GM10266 (cell line): ENCODE measurements at regions not wholly inside any gene's neighbourhood (a gene's known extent, or its start where the extent isn't known, plus 50 kb on each side); places are given as distances from the start of the nearest gene placed in this dataset.
"Not testable (repeated sequence)": the region's sequence is repeated elsewhere in the genome, so short reads cannot be mapped to it uniquely, and the experiment has no call there.

ENCODE experiments used
- DNase-seq: peaks from one replicate; pipeline ENCODE4 v3.0.0; 2012; ENCODE audit errors: extremely low spot score
- TF ChIP-seq, protein P1 (sequence below): IDR thresholded peaks from 2 replicates; pipeline ENCODE4 v1.5.1; 2012; ENCODE audit warnings: mild to moderate bottlenecking, low read depth; ENCODE audit not compliant: control insufficient read depth, insufficient read depth; ENCODE audit errors: missing control alignments

- DNase-seq, result no peak
- TF ChIP-seq, protein P1, sequence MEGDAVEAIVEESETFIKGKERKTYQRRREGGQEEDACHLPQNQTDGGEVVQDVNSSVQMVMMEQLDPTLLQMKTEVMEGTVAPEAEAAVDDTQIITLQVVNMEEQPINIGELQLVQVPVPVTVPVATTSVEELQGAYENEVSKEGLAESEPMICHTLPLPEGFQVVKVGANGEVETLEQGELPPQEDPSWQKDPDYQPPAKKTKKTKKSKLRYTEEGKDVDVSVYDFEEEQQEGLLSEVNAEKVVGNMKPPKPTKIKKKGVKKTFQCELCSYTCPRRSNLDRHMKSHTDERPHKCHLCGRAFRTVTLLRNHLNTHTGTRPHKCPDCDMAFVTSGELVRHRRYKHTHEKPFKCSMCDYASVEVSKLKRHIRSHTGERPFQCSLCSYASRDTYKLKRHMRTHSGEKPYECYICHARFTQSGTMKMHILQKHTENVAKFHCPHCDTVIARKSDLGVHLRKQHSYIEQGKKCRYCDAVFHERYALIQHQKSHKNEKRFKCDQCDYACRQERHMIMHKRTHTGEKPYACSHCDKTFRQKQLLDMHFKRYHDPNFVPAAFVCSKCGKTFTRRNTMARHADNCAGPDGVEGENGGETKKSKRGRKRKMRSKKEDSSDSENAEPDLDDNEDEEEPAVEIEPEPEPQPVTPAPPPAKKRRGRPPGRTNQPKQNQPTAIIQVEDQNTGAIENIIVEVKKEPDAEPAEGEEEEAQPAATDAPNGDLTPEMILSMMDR, result no peak
Measured at GRCh38 chr14:43410631-43411030, 1096.5 kb downstream of the FSCB start.

- TF ChIP-seq, protein P1, result no peak
- no peak for DNase-seq
Measured at GRCh38 chr14:43408472-43408871, 1098.6 kb downstream of the FSCB start.

GRCh38 chr14:43407706-43408105 is 1099.4 kb downstream of the FSCB start:
- DNase-seq, result no peak
- TF ChIP-seq, protein P1, result no peak

DNA sequence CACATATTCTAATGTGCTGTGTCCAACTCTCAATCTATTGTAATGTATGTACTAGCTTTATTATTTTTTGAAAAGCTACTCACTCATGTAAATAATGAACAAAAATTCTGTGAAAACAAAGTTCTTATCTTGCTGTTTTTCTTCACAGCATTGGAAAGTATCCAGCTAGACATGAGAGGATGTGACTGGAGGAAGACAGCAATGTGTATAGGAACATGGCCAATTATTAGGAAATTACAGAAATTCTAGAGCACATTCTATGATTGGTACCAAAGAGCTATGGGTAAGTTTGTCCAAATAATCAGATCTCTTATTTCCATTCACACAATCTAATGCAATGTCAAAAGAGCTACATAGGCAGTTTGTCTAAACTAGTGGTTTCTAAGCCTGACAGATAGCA is 1100.2 kb downstream of the FSCB start:
- TF ChIP-seq, protein P1, result no peak
- DNase-seq, result no peak

DNA sequence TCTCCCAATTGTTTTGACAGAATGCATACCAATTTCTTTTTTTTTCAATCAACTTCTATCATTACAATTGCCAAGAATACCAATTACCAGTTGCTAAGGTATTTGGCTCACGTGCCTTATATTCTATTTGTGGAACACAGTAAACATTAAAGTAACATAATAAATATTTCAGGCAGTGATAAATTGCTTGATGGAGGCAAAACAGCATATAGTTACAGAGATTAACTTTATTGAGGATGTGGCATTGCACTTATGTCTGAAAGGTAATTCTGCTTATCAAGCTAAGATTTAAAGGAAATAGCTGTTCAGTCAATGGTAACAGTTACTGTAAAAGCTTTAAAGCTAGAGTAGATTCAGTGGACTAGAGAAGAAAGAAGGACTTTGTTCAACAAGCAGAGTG is 1107.8 kb downstream of the FSCB start:
- DNase-seq, result no peak
- TF ChIP-seq, protein P1, result no peak

- not testable (repeated sequence) for DNase-seq
Measured at GRCh38 chr14:43370565-43370896, 1136.6 kb downstream of the FSCB start.

- TF ChIP-seq, protein P1, result no peak
- no peak for DNase-seq
Measured at GRCh38 chr14:43369710-43370564, 1137.1 kb downstream of the FSCB start.
